ENCODE measurements at regions not wholly inside any gene's neighbourhood (a gene's known extent, or its start where the extent isn't known, plus 50 kb on each side); places are given as distances from the start of the nearest gene placed in this dataset.

- no peak for TF ChIP-seq POLR2A (IDR thresholded peaks at IDR 0.05)
- no peak for TF ChIP-seq CTCF (IDR thresholded peaks at IDR 0.05)
- no peak for TF ChIP-seq EP300 (IDR thresholded peaks at IDR 0.05)
- peak in 1 of 3 donors; percentile 4 for TF ChIP-seq POLR2AphosphoS5 (IDR thresholded peaks at IDR 0.05)
These were observed 343.7 kb upstream of the IRAK1BP1 start for GRCh38 chr6:78523622-78524021.
